ENCODE measurements at regions not wholly inside any gene's neighbourhood (a gene's known extent, or its start where the extent isn't known, plus 50 kb on each side); places are given as distances from the start of the nearest gene placed in this dataset.

DNA sequence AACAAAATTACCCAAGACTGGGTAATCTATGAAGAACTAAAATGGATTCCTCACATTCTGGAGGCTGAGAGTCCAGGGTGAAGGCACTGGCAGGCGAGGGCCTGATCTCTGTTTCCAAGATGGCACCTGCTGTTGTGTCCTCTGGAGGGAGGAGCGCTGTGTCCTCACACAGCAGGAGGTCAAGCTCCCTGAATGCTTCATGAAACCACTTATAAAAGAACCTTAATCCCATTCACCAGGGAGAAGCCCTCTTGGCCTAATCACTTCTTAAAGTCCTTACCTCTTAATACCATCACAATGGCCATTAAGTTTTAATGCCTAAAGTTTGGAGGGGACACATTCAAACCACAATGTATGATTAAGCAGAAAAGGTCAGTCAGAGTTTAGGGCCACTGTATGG is 172.4 kb downstream of the EMP1 start:
- no peaks in the 10 kb centered on the region for H3K4me1 ChIP-seq (ENCODE audit: control insufficient read depth, insufficient read depth, low read length)
- no peaks in the 10 kb centered on the region for H3K9me3 ChIP-seq (replicated peaks; ENCODE audit: control insufficient read depth, insufficient read depth, low read length)
- in situ Hi-C loops (cut with MboI) = no loop called here
- SMC1A ChIA-PET (ENCODE audit: uncharacterized antibody, unreplicated experiment) = no interaction called here
- H4K20me1 ChIP-seq (ENCODE audit: control insufficient read depth, insufficient read depth) = no peaks in the 10 kb centered on the region
- no peak overlapping the region for H2AFZ ChIP-seq (ENCODE audit: control insufficient read depth, low read depth, low read length)
- POLR2A ChIA-PET = no interaction called here
- ATAC-seq (no peak), FAIRE-seq (no peak), DNase-seq (ENCODE audit: low read depth, low spot score) (no peak)
- H3K9ac ChIP-seq (ENCODE audit: control insufficient read depth, insufficient read depth, low read length) = no peak overlapping the region
- H3K27me3 ChIP-seq (replicated peaks in 1 of 2; ENCODE audit: control insufficient read depth in 2 of 2, insufficient read depth in 2 of 2, low read length in 1 of 2) = no peaks in the 10 kb centered on the region
- RAD21 ChIA-PET (ENCODE audit: unreplicated experiment) = no interaction called here
- TF ChIP-seq WRNIP1 (IDR thresholded peaks at IDR 0.05; ENCODE audit: borderline replicate concordance, low read depth, low read length) (no peak), BMI1 (IDR thresholded peaks at IDR 0.05; ENCODE audit: borderline replicate concordance) (no peak), DPF2 (IDR thresholded peaks at IDR 0.05) (no peak), FOS (IDR thresholded peaks at IDR 0.05; ENCODE audit: borderline replicate concordance, extremely low read depth, insufficient read length) (no peak), RAD51 (IDR thresholded peaks at IDR 0.05) (no peak), POLR2A (IDR thresholded peaks at IDR 0.05; ENCODE audit: low read depth, low read length) (no peak)
- H3K4me3 ChIP-seq = no peak overlapping the region
- H3K36me3 ChIP-seq (ENCODE audit: control insufficient read depth in 2 of 2, insufficient read depth in 2 of 2, low read length in 1 of 2) = no peaks in the 10 kb centered on the region
- CTCF ChIA-PET = interaction anchor here (3.0 kb wide), 1 partner anchor 166 kb away, joined by 10 read pairs; no protein-coding TSS in a partner anchor
- H3K4me2 ChIP-seq (ENCODE audit: control insufficient read depth, insufficient read depth) = no peak overlapping the region
- intact Hi-C loops (cut with micrococcal nuclease; ENCODE audit: unreplicated experiment) = no loop called here
- 0% methylated on average over 2 of the region's 2 CpGs for WGBS (ENCODE audit: insufficient coverage, insufficient replicate concordance, low lambda C conversion rate, missing lambda C conversion rate)
- H3K27ac ChIP-seq (ENCODE audit: control insufficient read depth, insufficient read depth) = no peak overlapping the region
- no peaks in the 10 kb centered on the region for H3K79me2 ChIP-seq (ENCODE audit: control insufficient read depth, insufficient read depth, low read length)
- no TSS peak for BruUV-seq (replicated peaks)

DNA sequence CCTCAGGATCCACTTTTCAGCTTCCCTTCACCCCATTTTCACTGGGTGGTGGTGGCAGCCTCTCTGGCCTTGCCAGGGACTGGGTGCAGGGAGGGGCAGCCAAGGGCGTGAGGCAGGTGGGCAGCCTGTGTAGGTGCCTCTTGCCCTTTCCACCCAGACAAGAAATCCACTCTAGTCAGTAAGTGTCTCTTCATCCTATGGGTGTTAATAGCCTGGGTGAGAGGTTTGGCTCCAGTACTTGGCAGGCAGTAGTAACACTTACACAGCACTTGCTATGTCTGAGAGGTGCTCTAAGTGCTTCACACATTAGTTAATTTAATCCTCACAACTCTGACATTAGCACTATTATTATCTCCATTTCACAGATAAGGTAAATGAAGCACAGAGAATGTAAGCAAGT is 171.9 kb downstream of the EMP1 start:
- Histone ChIP-seq H3K36me3 (ENCODE audit: control insufficient read depth in 2 of 2, insufficient read depth in 2 of 2, low read length in 1 of 2) (no peaks in the 10 kb centered on the region), H3K79me2 (ENCODE audit: control insufficient read depth, insufficient read depth, low read length) (no peaks in the 10 kb centered on the region), H3K4me3 (no peak overlapping the region), H3K27me3 (replicated peaks in 1 of 2; ENCODE audit: control insufficient read depth in 2 of 2, insufficient read depth in 2 of 2, low read length in 1 of 2) (no peaks in the 10 kb centered on the region), H3K9ac (ENCODE audit: control insufficient read depth, insufficient read depth, low read length) (no peak overlapping the region), H3K9me3 (replicated peaks; ENCODE audit: control insufficient read depth, insufficient read depth, low read length) (no peaks in the 10 kb centered on the region), H3K4me2 (ENCODE audit: control insufficient read depth, insufficient read depth) (no peak overlapping the region), H4K20me1 (ENCODE audit: control insufficient read depth, insufficient read depth) (no peaks in the 10 kb centered on the region), H3K4me1 (ENCODE audit: control insufficient read depth, insufficient read depth, low read length) (no peaks in the 10 kb centered on the region), H3K27ac (ENCODE audit: control insufficient read depth, insufficient read depth) (no peak overlapping the region), H2AFZ (ENCODE audit: control insufficient read depth, low read depth, low read length) (no peak overlapping the region)
- ChIA-PET POLR2A (no interaction called here), CTCF (no interaction called here), SMC1A (ENCODE audit: uncharacterized antibody, unreplicated experiment) (no interaction called here), RAD21 (ENCODE audit: unreplicated experiment) (no interaction called here)
- no peak for DNase-seq (ENCODE audit: low read depth, low spot score)
- BruUV-seq (replicated peaks) = no TSS peak
- ATAC-seq = no peak
- intact Hi-C loops (cut with micrococcal nuclease; ENCODE audit: unreplicated experiment) = no loop called here
- in situ Hi-C loops (cut with MboI) = no loop called here
- TF ChIP-seq SMC3 (IDR thresholded peaks at IDR 0.05; ENCODE audit: borderline replicate concordance, low read length) = no peak
- FAIRE-seq = no peak
- WGBS (ENCODE audit: insufficient coverage, insufficient replicate concordance, low lambda C conversion rate, missing lambda C conversion rate) = 27% methylated on average over 1 of the region's 1 CpG

Measured in GM12878 (cell line).